Fibroblast of lung (primary cell): ENCODE measurements at regions not wholly inside any gene's neighbourhood (a gene's known extent, or its start where the extent isn't known, plus 50 kb on each side); places are given as distances from the start of the nearest gene placed in this dataset.

Source experiments
- CTCF ChIP-seq, 2 donors: IDR thresholded peaks in 1 of 2; conservative IDR thresholded peaks in 1 of 2; 1 replicate in 1 of 2; 2 replicates in 1 of 2; pipeline ENCODE4 v1.5.1; 2011 to 2012; ENCODE audit warnings: low read length in 2 of 2, control low read depth in 1 of 2, inconsistent platforms in 1 of 2, low read depth in 1 of 2, mild to moderate bottlenecking in 1 of 2
- EZH2 ChIP-seq: IDR thresholded peaks from 2 replicates; pipeline ENCODE4 v1.5.1; 2012; ENCODE audit warnings: low read length, control low read depth, mild to moderate bottlenecking; ENCODE audit errors: missing control alignments

- TF ChIP-seq CTCF (conservative IDR thresholded peaks at IDR 0.05 in 1 of 2, IDR thresholded peaks at IDR 0.05 in 1 of 2; ENCODE audit: low read depth in 1 of 2, low read length in 2 of 2) (no peak), EZH2 (no peak)
Measured at GRCh38 chr7:136230210-136230609, 253.1 kb upstream of the MTPN start.
